ENCODE measurements at regions not wholly inside any gene's neighbourhood (a gene's known extent, or its start where the extent isn't known, plus 50 kb on each side); places are given as distances from the start of the nearest gene placed in this dataset.

DNA sequence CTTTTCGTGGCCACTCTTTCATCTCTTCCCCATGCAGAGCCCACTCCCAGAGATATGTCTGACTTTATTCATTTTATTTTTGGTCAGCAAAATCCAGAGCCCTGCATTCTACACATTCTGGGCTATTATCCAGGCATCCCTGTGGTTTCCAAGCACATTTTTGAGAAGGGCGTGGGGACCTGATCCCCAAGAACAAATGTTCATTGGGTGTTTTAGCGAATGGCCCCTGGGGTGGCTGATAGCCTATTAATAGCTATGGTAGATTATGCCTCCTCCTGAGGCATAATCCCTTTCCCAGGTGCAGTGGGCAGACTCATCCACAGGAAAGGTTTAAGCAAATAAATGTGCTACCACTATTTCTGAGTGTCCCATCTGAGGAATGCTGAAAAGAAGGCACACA is 511.8 kb upstream of the USP24 start:
- no peak for DNase-seq

DNA sequence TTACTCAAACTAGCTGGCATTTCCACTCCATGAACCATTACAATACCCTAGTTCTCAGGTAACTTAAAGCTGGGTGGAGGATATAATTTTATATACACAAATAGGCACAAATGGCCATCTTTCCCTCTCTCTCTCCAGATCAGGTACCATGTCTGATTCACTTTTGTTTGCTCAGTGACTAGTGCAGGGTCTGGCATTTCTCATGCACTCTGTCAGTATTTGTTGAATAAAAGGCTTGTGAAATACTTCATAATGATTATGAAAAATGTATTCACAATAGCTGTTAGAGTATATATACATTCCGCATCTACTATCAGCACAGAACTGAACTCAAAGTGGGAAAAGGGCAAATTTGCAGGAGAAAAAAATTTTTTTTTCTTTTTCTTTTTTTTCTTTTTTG is 510.2 kb upstream of the USP24 start:
- no peak for DNase-seq

DNA sequence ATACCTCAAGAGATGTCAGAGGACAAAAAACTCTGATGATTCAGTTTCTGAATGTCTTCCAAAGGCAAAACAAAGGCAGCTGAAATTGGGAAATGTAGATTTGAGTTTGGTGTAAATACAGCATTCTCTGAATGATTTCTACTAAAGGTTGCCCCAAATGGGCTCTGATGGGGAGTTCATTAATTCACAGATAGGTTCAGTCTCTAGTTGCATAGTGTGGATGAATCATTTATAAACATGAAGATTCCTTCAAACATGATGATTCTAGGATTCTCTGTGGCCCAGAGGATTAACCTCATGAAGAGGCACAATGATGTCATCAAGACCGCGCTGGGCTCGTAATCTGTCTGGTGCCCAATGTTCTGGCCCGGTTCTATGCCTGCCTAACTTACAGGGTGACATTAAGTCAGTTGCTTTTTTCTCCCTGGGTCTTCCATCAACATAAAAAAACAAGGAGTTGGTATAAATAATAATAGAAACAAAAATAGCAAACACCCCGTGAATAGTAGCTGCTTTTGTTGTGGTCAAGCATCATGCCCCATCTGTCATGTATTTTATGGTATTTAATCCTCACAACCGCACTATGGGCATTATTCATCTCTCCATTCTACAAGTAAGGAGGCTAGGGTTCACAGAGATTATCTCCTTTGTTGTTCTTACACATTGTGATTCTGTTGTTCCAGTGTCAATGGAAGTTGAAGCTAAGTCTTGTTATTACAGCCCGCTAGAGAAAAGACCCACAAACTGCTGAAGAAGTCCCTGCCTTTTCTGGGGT is 509.6 kb upstream of the USP24 start:
- DNase-seq: no peak

DNA sequence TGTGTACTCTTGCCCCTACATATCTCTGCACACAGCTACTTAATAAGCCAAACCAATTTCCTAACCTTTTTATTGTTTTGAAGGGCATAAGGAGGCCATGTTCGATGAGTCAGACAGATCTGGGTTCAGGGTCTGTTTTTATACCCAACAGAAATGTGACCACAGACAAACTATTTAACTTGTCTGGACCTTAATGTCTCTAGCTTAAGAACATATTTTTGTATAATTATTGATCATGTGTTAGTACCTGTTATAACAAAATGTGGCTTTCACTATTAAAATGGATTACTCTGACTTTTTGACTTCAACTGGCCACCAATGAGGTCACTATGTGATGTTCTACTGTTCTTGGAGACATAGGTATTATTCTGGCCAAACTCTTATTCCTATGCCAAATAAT is 507.8 kb upstream of the USP24 start:
- DNase-seq: no peak

DNA sequence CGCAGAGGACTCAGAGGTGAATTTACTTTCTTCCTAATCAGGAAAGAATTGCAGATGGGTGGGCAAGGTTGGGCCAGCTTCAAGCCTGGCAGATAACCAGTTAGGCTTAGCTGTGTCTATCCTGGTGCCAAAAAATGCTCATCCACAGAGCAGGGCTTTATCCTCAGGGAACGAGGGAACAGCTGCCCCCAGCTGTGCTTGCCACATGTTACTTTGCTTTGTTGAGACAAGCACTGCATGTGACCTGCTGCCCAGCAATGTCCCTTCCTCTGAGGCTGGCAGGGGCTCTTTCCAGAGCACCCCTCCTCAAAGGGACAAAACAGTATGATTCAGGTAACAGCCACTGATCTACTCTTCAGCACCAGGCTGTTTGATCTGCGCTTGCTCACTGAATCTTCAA is 505.1 kb upstream of the USP24 start:
- no peak for DNase-seq

DNA sequence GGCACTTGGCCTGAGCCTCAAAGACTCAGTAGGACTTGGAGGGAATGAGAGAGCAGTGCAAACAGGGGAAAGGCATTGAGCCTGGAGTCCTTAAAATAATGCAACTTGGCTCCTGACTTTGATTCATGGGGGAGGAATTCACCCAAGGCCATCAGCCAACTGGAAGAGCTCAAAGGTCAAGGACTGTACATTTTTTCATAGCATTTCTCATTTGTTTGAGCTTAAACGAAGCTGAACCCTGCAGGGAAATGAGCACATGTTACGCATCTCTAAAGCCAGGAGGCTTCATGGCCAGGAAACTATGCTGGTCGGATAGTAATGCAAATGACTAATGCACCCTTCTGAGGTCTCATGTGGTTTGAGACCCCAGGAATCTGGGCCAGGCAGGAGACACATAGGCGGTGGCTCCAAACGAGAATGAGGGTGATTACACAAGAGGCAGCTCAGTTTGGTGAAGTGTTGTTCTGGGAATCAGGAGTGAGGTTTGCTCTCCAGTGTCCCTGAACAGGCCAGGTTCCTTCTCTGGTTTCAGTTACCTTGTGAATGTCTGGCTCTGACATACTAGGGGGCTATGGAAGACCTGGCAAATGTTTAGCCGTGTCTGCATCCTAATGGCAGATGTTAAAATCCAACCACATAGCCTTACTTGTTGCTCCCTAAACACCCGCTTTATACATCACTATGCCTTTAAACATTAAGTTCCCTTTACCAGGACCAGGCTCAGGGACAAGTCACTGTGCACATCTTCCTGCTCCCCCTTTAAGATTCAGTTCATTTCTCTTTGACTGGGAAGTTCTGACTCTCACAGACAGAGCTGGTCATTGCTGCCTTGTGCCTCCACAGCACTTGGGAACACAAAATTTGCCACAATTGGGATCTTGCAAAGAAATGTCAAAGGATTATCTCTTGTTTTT is 503.9 kb upstream of the USP24 start:
- no peak for DNase-seq

DNA sequence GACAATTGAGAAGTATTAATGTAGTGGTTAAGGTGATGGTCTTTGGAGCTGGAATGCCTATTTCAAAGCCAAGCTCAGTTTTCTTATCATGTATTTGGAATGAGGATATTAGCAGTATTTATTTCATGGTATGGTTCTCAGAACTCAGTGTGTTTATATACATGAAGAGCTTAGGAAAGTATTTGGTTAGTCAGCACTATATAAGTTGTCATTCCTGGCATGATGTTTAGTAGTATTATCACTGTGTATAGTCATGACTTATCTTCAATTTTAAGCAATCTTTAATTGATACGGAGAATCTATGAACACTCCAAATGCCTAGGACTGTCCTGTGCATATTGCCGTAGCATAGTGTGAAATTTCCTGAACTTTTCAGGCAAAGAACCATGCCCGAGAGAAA is 501.9 kb upstream of the USP24 start:
- no peak for DNase-seq

DNA sequence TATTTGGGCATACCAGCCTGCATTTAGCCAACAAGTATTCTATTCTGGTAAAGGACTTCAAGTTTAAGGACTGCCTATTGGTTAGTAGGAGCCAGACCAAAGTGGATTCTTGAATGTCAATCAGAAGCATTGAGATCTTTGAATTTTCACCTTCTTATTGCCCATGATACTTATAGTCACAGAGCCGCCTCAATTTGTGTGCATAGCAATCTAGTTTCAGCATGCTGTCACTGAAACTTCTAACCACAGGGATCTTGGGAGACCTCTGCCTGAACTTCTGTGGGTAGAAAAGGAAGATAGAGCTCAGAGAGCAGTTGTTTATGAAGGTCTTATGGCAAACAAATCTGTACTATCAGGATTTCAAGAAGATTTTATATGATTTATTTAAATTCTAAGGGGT is 501.4 kb upstream of the USP24 start:
- no peak for DNase-seq

DNA sequence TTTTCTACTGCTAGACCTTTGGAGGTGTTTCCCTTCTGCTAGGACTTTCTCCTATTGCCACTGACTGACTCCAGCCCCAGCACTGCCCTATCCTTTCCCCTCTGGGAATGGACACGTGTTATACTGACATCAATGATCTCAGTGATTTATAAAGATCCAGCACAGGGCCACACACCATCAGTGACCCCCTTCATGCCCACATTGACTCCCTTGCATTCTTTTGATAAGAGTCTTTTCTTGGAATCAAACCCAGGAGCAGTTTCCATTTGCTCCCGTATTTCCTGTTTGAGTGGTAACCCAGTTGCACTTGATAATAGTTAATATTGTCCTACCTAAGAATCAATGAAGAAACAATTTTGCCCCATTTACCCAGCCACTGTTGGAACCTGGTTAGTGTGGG is 501.0 kb upstream of the USP24 start:
- no peak for DNase-seq

DNA sequence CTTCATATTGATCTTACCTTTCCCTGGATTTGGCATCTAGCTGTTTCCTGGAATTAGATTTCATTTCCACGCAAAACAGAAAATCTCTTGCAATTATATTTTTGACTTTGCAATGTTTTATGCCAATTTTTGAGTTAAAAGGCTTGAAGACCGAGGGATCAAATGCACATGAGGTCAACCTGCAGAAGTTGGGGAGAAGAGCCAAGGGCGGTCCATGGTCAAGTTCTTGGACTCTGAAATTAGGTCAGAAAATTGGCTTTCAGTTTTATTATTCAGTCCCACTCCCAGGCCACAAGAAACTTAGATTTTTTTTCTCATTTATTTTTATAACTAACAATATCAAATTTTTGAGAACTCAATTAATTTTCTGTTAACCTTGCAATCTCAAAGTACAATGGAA is 499.1 kb upstream of the USP24 start:
- no peak for DNase-seq

DNA sequence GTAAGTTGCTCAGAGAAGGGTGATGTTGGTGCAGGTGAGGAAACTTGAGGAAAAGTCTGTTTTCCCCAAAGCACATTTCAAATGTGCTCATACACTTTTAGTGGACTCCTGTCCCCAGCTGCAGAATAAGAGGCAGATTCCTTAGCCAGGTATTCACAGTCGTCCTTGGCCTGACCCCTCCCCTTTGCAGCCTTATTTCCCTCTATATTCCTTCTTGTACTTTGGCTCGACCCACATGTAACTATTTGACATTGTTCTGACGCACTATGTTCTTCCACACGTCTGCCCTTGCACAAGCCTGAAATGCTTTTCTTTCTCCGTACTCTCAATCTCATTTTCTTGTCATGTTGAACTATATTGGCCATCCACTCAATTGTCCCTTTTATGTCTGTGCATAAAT is 498.4 kb upstream of the USP24 start:
- DNase-seq: no peak

DNA sequence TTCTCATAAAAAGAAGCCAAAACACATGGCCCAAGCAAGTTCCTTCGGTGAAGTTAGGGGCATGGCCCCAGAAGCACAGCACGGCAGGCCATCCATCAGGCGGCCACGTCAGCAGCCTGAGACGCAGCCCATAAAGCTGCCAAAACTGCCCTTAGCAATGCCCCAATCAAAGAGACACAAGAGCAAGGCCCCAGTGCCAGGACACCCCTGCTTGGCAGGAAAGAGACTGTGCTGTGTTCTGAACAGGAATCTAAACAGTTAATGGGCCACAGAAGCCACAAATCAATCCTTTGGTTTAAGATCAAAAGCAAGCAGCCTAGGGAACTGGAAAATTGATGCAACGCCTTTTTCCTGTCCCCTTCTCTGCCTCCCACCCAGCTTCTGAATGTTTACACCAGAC is 497.0 kb upstream of the USP24 start:
- DNase-seq: no peak

DNA sequence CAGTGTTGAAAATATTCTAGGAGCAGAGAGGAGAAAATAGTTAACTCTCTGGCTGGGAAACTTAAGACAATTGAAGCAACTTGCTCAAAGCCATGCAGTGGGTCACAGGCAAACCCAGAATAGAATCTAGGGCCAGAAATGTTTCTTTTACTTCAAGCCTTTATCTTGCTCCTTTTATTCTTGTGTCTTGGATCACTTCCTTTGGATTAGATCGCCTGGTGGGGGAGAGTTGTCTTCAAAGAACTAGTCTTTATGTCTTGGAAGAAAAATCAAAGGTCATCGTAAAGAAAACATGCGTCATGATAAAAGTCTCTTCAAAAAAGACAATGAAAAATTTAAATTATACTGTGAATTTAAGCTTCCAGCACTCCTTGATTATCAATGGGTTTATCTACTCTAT is 493.6 kb upstream of the USP24 start:
- no peak for DNase-seq

DNA sequence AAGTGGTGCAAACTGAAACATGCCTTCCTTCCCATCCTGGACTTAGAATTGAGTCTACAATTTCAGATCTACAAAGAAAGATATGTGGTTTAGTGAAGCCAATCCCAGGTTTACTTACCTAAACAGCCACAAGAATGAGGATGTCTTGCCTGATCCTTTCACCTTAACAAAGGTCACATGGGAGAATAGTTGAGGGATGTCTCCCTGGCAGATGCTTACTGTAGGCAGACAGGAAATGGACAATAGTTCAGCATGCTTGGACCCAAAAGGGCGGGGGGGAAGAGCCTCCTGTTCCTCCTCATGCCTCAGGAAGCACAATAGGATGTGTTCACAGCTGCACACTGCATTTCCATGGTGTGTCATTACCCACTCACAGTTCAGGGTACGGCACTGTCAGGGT is 492.7 kb upstream of the USP24 start:
- no peak for DNase-seq

DNA sequence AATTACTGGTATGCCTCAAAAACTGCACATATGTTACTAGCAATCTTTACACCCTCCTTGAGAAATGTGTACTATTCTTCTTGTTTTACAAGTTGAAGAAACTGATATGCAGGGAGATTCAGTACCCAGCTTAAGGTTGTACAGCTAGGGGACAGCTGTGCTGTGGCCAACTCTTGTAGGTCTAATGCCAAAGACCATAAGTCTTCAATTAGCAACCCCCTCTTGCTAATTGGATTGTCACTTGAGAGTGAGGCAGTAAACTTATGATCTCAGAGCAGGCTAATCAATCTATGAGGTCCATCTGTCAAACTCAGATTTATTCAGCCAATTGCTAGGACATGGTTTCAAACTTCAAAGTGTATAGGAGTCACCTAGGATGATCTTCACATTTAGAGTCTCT is 492.0 kb upstream of the USP24 start:
- no peak for DNase-seq

DNA sequence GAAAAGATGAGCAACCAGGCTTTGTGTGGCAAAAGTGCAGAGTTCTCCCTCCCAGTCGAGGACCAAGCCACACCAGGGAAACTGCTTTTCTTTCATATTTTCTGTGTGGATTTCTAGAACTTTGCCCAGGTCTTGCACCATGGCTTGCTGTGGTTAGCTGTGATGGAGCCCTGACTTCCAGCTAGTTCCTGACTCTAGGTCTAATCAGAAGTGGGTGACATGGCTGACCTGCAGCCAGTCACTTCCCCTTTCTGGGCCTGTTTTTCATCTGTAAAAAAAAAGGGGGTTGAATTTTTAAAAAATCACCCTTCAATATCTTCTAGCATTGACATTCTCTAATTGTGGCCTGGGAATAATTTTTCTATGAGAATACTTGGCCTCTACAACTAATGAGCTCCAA is 491.2 kb upstream of the USP24 start:
- DNase-seq: peak; percentile 32

DNA sequence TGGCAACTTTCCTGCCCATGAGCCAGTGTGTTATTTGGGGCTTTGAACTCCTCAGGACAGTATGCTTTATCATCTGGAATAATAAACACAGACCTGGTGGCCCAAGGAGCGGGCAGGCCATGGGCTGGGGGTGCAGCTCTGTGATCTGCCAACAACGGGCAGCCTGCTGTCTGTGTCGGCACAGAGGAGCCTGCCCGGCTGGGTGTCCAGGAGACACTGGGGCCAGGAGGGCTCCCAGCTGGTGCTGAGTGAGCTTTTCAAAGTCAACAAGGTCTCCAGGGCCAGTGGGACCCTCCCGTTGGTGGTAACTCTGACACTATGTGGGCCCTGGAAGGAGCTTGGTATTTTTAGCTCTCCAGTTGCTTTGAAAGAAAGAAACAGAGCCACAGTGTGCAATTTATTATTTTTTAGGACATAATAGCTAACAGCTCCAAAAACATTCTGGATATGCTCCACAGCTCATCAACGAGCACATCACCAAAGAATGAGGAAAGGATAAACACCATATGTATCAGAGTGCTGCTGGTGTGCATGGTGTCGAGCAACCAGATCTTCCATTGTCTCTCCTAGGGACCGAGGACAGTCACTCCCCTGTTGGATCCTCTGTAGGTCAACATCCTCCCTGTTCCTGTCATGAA is 488.7 kb upstream of the USP24 start:
- DNase-seq: no peak

DNA sequence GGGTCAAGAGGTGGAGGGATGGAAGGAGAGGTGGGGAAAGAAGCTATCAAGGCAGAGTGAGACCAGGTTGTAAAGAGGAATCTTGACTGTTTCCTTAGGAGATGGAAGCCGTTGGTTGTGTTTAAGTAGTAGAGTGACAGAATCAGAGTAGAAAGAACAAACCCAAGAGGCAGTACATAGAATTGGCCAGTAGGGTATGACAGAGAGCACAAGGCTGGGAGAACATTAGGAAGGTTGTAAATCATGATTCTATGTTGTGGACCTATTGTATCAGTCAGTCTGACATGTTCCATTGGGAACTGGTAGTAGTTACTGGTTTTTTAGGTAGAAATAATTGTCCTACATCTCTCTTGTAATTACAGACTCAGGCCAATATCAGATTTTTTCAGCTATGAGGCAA is 486.9 kb upstream of the USP24 start:
- DNase-seq: peak; percentile 43

DNA sequence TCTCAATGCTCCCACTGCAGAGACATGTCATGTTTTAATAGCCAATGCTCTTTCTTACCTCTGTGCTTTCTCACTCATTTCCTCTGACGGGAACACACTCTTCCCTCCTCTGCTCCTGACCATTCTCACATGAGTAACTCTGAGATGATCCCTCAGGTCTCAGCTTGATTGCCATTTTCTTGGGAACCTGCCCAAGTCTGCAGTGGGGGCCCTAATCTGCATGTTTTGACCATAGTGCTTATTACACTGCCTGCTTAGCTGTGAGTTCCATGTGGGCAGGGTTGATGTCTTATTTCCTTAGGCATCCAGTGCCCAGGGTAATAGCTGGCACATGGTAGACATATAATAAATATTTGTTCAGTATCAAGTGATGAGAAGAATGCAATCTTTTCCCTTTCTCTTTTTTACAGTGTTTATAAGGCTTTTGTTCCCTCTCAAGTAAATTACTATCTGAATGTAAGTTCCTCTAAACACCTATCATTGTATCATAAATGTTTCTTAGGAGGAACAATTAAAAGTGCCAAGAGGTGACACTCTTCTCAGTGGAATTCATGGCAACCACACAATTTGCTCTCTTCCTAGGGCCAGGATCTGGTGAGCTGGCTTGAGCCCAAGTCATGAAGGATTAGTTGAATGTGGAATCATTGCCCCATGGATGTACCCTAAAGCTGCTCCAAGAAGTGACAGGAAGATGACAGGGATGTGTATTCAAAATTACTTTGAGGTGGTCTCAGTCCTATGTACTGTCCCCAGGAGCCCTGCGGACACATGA is 485.4 kb upstream of the USP24 start:
- DNase-seq: no peak

DNA sequence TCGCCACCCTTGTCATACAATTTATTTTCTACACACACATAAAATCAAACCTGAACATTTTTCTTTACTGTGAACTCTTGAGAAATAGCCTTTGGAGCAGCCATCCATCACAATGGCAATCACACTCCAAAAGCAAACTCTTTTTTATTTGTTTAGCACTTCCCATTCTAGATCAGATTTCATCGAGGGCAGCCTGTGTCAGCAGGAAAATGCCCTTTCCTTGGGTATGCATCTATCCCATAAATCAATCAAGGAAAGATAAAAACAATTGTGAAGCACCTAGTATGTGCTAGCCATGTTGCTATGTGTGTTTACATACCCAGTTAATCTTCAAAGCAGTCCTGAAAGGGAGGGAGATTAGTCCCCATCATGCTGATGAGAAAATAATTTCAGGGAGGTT is 484.1 kb upstream of the USP24 start:
- no peak for DNase-seq

DNA sequence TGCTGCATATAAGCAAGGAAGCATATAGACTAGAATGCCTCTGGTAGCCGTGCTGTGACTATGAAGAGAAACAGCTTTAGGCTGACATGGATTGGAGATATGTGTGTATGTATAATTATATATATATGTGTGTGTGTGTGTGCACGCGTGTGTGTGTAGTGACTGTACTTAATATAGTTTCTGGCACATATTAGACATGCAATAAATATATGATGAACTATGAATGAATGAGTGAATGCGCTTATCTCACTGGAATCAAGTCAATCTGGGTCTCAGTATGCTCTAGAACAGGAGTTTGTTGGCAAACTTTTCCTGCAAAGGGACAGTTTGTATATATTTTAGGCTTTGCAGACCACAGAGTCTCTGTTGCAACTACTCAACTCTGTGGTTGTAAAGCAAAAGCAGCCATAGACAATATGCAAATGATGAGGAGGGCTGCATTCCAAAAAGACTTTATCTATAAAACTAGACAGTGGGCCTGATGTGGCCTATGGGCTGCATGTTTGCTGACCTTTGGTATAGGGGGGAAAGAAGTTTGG is 482.9 kb upstream of the USP24 start:
- no peak for DNase-seq

DNA sequence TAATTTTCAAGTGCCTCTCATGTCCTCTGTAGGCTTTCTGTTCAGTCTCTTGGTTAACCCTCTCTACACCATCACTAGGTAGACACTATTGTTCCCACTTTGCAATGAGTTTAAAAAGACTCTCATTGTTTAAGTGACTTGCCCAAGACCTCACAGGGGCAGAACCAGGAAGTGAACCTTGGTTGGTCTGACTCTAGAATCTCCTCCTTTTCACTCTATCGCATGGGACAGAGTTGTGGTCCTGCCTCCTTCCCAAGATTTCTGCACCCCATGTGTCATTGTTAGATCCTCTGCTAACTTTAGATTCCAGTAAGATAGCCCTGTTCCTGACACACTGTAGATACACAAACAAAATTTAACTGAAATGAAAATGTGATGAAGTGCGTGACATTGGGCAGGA is 481.7 kb upstream of the USP24 start:
- DNase-seq: no peak
